HG03432 (cell line): ENCODE measurements at regions not wholly inside any gene's neighbourhood (a gene's known extent, or its start where the extent isn't known, plus 50 kb on each side); places are given as distances from the start of the nearest gene placed in this dataset.
"Not testable (repeated sequence)": the region's sequence is repeated elsewhere in the genome, so short reads cannot be mapped to it uniquely, and the experiment has no call there.

ENCODE experiments used
- ATAC-seq: cut with Tn5 transposase; IDR thresholded peaks from one replicate; pipeline ENCODE4 v1.9.1; 2021; ENCODE audit warnings: mild to moderate bottlenecking, moderate library complexity; ENCODE audit not compliant: unreplicated experiment

DNA sequence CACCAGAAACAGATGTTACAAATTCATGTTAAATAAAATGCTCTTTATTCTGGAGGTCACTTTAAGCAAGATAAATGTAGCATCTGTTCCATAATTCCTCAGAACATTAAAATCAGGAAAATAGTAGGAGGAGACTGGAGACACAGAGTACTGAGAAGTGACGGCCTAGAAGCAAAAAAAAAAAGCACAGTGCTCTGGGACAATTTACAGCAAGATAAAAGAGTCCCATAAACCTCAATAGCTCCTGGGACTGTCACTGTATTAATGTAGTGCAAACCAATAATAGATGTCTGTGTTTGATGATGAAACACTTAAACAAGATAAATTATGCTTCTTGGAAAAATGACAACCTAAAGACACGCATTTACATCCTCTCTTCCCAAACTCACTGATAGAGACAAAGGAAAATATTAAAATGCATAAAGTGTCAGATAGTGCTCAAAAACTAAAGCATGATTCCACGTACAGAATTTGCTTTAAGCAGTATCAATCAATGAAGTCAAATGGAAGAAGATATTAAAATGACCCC is 338.8 kb upstream of the REG3G start:
- ATAC-seq = no peak

DNA sequence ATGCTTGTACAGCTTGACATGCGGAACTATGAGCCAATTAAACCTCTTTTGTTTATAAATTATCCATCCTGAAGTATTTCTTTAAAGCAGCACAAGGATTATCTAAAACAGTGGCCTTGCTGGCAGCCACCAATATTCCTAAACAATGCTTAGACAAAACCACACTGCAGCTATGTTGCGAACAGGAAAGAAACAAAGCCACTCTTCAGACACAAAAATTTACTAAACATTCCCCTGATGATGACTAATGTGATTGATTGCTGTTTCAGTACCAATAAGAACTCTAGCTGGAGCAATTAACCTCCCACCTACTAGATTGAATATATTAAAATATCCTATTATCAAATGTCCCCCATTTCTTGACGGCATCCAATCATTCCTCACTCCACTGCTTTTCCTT is 325.8 kb upstream of the REG3G start:
- ATAC-seq = no peak

DNA sequence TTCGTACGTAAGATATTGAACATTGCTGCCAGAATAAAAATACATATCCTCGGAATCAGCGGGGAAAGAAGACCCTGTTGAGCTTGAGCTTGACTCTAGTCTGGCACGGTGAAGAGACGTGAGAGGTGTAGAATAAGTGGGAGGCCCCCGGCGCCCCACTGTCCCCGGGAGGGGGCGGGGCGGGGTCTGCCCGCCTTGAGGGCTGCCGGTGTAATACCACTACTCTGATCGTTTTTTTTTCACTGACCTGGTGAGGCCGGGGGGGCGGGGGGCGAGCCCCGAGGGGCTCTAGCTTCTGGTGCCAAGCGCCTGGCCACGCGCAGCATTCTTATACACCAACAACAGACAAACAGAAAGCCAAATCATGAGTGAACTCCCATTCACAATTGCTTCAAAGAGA is 324.0 kb upstream of the REG3G start:
- no peak for ATAC-seq

DNA sequence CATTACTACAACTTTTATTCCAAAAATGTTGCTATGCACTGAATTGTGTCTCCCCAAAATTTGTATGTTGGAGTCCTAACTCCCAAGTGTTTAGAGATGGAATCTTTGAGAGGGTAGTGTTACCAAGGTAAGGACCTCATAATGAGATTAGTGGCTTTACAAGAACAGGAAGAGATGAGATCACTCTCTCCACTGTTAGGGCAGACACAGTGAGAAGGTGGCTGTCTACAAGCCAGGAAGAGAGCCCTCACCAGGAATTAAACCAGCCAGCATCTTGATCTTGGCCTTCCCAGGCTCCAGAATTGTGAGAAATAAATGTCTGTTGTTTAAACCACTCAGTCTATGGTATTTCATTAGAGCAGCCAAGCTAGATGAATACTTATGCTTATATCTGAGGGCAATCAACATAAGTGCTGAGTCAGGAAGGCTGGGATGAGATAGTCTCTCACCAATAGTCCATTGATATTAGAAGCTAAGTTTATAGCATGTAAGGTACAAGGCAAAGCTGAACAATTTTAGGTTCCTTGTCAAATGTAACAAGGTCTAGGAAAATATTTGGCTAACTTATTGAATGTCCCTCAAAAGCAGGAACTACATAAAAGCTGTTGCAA is 317.6 kb upstream of the REG3G start:
- ATAC-seq = no peak

DNA sequence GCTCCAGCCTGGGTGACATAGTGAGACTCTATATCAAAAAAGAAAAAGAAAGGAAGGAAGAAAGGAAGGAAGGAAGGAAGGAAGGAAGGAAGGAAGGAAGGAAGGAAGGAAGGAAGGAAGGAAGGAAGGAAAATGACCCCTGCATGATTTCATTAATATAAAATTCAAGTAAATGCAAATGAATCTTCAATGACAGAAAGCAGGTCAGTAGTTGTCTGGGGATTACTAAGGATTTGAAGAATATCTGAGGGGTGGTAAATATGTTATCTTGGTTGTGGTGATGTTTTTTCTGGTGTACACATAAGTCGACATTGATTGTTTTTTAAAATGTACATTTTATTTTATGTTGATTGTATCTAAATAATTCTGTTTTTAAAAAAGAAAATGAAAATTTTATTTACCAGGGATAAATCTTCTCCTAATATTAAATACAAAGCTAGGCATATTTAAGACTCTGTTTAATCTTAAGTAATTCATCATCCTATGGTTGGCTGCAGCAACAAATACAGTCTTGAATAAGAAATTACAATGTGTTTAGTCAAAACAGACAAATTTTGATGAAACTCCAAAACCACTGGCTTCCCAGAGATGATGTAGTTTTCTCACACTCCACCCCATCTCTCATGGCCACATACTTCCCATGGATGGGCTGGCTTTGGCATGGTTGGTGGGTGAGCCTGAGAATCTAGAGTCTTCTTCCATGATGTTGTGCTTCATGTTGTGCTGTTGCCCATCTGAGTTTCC is 314.7 kb upstream of the REG3G start:
- ATAC-seq = no peak

DNA sequence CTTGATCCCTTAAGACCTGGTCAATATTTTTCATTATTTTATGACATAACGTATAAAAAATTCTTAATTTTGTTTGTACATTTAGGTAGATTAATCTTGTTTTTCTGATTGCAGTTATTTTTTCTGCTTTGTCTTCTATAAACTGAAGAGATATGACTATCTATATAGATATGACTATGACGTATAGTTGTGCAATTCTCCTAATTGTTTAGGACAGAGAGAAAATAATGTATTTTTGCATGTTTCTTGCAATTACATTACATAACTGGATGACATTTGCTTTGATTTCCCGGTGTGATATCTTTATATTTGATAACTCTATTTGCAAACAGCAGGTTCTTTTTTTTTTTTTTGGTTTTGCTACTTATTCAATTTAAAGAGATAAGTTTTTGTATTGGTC is 310.2 kb upstream of the REG3G start:
- ATAC-seq = no peak

DNA sequence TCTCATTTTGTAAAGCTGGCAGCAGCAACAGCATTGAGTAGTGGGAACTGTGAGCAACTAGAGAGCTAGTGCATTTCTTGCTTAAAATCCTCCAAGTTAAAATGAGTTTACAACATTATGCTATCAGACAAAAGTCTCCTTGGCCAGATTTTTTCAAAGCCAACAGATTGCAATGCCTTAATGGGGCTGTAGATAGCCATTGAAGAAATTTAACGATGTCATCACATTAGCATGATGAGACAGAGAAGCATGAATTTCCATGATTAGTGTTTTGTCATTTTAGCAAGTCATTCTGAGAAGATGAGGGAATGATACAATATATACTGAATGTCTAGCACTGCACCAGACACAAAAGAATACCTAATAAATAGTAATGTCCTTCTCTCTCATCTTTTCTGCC is 307.5 kb upstream of the REG3G start:
- ATAC-seq = no peak

DNA sequence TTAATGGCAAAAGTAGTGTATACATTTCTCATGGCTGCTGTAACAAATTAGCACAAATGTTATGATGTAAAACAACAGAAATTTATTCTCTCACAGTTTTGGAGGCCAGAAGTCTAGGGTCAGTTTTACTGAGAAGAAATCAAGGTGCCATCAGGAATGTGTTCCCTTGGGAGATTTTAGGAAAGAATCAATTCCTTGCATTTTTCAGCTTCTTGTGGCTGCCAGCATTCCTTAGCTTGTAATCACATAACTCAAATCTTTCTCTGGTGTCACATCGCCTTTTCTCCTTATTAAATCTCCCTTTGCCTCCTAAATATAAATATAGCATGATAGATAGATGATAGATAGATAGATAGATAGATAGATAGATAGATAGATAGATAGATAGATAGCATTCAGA is 307.0 kb upstream of the REG3G start:
- no peak for ATAC-seq

DNA sequence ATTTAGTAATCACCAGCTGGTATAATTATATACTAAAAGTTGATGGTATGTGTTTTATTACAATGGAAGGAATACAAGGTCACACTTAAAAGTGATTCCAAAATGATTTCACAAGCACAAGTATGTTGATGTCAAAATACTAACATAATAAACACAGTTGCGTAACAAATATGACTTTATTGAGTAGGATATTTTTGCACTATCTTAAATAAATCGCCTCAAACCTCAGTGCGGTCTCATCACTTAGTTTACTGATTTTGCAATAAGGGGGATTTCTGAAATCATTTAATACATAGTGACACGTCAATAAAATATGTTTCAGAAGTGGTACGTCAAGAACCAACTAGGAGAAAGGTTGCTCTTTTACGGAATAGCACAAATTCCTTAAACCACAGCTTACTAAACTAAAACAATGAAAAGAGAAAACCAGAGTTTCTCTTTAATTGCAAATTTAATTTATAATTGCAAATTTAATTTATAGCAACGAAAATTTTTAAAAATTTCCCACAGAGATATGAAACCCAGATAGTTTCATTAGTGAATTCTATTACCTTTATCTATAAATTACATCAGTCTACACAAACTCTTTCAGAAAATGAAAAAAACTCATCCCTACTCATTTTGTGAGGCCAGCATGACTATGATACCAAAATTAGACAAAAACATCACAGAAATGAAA is 304.0 kb upstream of the REG3G start:
- ATAC-seq = no peak

DNA sequence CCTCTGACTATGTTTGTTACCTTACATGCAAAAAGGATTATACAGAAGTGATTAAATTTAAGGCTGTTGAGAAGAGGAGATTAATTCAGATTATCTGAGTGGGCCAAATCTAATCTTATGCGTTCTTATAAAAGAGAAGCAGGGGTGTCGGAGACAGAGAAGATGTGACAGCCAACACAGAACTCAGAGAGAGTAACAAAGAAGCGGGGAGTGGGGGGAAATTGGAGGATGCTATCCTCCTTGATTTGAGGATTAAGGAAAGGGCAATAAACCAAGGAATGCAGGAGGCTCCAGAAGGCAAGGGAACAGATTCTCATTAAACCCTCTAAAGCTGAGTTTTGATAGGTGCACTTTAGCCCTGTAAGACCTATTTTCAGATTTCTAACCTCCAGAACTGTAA is 291.3 kb upstream of the REG3G start:
- no peak for ATAC-seq

DNA sequence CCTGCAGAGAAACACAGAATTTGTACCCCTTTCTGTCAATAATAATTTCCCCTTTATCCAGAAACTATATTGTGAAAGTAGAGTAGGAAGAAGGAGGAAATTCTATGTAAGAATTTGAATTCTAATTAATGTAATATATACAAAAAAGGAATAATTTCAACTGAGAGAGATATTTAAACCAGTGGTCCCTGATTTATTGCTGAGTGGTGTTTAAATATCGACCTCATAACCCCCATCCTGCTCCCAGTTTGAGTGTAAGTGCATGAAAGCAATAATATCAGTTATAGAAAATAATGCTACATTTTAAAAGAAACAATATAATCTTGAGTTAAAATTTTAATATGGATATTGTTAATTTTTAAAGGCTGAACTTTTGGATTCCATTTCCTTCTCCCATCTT is 286.2 kb upstream of the REG3G start:
- ATAC-seq = no peak

DNA sequence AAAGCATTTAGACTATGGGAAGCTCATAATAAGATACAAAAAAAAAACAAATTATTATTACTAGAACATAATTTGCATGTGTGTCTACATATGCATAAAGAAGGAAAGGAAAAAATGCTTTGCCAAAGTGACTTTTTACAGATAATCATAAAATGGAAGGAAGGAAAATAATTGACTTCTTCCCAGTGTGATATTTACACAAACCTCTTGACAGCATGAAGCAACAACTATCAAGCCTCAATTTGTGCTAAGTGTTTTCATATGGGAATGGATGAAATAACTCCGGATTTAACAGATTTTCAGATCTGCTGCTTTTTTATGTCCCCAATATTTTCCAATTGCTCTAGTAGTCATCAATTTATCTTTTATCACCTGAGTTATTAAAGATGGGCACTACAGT is 275.9 kb upstream of the REG3G start:
- ATAC-seq = no peak

DNA sequence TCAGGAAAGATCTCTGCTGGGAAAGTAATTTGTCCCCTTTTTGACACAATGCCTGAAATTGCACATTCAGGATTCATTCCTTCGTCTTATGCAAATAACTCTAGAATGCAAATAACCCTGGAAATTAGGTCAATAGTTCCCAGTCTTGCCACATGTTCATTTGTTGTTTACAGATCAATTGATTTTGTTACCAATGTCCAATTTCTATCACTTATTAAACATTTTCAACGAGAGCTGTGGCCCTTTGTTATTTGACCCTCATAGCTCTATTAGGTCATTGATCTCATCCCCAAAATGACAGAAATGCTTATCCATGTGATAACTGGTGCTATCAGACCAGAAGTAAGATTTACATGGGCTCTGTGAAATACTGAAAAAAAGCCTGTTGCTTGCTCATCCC is 275.3 kb upstream of the REG3G start:
- no peak for ATAC-seq

DNA sequence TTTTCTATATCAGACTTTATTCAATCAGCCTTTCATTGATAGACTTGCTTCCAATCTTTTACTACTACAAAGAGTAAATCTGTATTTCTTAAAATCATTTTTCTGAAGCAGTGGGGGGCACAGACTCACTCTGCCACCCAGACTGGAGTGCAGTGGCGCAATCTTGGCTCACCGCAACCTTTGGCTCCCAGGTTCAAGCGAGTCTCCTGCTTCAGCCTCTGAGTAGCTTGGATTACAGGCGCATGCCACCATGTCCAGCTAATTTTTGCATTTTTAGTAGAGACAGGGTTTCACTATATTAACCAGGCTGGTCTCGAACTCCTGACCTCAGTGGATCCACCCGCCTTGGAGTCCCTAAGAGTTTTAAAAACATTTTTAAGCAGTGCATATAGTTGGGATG is 270.6 kb upstream of the REG3G start:
- no peak for ATAC-seq

DNA sequence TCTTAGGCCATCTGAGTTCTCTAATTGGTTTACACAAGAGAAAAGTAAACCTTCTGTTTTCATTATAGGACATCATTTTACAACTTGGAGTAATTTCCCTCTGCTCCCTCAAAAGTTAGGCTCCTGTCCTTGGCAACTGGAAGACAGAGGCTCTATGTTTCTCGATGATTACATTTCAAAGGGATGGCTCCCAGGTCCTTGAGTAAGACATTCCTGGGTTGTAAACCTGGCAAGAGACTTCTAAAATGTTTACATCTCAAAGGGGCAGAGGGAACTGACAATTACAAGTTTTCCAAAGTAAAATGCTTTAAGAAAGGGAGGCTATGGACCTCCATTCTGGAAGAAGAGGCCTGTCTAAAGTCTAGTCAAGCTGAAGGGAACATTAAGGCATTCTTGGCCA is 268.3 kb upstream of the REG3G start:
- ATAC-seq = no peak

DNA sequence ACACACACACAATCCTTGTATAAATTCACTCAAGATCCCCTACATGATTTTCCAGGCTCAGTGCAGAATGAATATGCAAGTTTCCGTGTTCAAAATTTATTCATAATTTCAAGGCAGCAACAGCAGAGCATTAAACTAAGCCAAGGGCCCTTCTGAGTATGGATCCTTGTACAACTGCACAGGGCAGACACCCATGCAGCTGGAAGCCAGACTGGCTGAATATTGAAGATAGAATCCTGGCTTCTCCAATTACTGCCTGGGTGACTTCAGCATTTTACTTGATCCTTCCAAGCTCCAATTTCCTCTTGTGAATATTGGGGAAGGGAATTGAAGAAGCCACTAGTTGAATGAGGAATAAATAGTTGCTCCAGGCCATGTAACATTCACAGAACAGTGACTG is 267.9 kb upstream of the REG3G start:
- ATAC-seq = no peak

DNA sequence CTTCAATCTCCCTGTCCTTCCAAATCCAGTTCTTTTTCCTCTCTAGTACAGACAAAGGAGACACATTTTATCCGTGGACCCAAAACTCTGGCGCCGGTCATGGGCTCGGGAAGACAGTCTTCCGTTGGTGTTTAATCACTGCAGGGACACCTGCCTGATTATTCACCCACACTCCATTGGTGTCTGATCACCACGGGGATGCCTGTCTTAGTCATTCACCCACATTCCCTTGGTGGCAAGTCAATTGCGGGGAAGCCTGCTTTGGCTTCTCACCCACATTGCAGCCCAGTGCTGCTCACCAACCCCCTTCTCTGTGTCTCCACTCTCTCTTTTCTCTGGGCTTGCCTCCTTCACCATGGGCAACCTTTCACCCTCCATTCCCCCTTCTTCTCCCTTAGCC is 266.7 kb upstream of the REG3G start:
- not testable (repeated sequence) for ATAC-seq

DNA sequence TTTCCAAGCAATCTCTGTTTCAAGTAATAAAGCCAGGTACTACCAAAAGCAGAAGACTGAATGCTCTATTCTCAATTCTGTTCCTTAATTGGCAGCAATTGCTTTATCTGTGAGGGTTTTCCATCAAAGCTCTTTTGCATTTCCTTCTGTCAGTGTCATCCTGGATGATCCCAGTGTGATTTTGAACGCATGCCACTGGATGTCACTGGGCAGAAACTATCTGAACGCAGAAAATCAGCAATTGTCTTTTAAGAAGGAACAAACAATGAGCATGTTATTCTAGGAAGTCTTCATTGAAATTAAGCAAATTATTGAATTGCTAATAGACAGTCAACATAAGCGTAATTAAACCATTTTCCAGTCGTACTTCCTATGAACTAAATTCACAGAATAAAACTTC is 259.0 kb upstream of the REG3G start:
- no peak for ATAC-seq

DNA sequence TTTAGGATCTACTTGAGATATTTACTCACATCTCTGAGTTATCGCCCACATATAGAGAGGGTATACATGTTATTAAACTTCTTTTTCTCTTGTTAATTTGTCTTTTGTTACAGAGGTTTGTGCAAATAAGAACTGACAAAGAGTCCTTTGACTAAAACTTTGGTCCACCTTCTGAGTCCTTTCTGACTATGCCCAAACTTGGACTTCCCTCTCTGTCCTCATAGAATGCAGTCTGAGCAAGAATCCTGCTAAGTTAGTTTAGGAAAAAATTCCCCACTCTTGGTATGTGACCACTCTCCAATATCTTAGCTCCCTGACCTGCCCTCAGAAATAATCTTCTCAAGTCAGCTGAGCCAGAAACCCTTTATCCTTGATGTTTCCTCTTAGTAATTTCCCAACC is 257.5 kb upstream of the REG3G start:
- no peak for ATAC-seq

DNA sequence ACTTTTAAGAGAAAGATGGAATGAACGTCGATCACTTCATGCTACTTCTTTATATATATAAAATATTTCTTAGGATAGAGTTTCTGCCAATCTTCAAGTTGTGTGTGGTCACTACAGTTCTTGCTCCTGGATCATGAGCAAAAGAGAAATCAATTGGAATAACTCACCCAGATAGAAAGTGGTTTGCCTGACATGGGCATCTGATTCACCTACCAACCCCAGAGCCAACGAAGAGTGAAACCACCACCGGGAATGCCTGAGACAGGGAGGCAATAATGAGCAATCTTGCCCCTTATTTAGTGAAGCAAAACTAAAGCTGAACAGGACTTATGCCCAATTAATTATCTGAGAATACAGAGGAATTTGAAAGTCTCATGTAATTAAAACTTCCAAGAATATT is 250.2 kb upstream of the REG3G start:
- no peak for ATAC-seq

DNA sequence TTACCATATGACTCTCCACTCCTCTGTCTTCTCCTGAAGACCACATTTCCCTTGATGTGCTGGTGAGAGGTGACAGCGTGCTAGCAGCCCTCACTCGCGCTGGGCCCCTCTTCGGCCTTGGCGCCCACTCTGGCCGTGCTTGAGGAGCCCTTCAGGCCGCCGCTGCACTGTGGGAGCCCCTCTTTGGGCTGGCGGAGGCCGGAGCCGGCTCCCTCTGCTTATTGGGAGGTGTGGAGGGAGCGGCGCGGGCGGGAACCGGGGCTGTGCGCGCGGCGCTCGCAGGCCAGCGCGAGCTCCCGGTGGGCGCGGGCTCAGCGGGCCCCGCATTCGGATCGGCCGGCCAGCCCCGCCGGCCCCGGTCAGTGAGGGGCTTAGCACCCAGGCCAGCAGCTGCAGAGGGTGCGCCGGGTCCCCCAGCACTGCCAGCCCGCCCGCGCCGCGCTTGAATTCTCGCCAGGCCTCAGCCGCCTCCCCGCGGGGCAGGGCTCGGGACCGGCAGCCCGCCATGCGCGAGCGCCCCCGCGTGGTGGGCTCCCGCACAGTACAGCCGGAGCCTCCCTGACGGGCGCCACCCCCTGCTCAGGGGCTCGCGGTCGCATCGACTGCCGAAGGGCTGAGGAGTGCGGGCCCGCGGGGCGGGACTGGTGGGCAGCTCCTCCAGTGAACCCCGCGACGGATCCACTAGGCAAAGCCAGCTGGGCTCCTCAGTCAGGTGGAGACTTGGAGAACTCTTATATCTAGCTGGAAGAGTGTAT is 246.6 kb upstream of the REG3G start:
- no peak for ATAC-seq
